Stomach (tissue), 8 donors: ENCODE measurements at regions not wholly inside any gene's neighbourhood (a gene's known extent, or its start where the extent isn't known, plus 50 kb on each side); places are given as distances from the start of the nearest gene placed in this dataset.
"Not testable (repeated sequence)": the region's sequence is repeated elsewhere in the genome, so short reads cannot be mapped to it uniquely, and the experiment has no call there.

ENCODE experiments used
- DNase-seq, 2 donors: peaks; one replicate each; pipeline versions ENCODE4 v3.0.0 to v3.0.0-alpha.2; 2013 to 2019
- H3K27ac ChIP-seq, 5 donors: fragments of 200-600 bp in 4 of 5; sonication (generic) in 4 of 5; one replicate each; pipeline ENCODE4 v1.5.1; 2013 to 2019; ENCODE audit warnings: mild to moderate bottlenecking in 1 of 5, moderate library complexity in 1 of 5
- H3K27me3 ChIP-seq, 3 donors: fragments of 200-600 bp; sonication (generic); one replicate each; pipeline ENCODE4 v1.5.1; 2017 to 2019; ENCODE audit warnings: mixed run types in 1 of 3
- H3K36me3 ChIP-seq, 4 donors: fragments of 200-600 bp; sonication (generic); 1 replicate in 3 of 4; 2 replicates in 1 of 4; pipeline ENCODE4 v1.5.1; 2016 to 2019
- H3K4me1 ChIP-seq, 4 donors: fragments of 200-600 bp; sonication (generic); one replicate each; pipeline ENCODE4 v1.5.1; 2016 to 2019
- H3K4me3 ChIP-seq, 4 donors: fragments of 200-600 bp; sonication (generic) in 3 of 4; one replicate each; pipeline ENCODE4 v1.5.1; 2016 to 2019; ENCODE audit warnings: mild to moderate bottlenecking in 1 of 4
- H3K9me3 ChIP-seq, 4 donors: fragments of 200-600 bp; sonication (generic); one replicate each; pipeline ENCODE4 v1.5.1; 2016 to 2019
- WGBS, 5 donors: extraction: QIAGEN DNeasy Blood & Tissue Kit in 3 of 5; methylation state at CpG; one replicate each; pipeline versions ENCODE4 v1.1.5 to v1.1.7; 2013 to 2018; 5-methylcytosine and 5-hydroxymethylcytosine counted together
- intact Hi-C: fragments of 100-400 bp; cut with DNase I; formaldehyde crosslinking; loops from one replicate; pipeline ENCODE4 v1.15.1; 2023; ENCODE audit warnings: low total_unique reads
- donor health status: healthy with polysubstance abuse.
- donor health status: Bipolar disorder and iron deficiency.
- donor health status: healthy.

- H3K36me3 ChIP-seq, H3K4me3 ChIP-seq, H3K27me3 ChIP-seq, intact Hi-C loops, H3K27ac ChIP-seq, H3K4me1 ChIP-seq, DNase-seq, H3K9me3 ChIP-seq: not testable (repeated sequence)
- no CpG with 5 or more reads among the region's 5 CpGs for WGBS, 5 donors
These were observed 85.8 kb upstream of the NOTCH2NLA start for GRCh38 chr1:146314449-146315246.

- H3K4me3 ChIP-seq, H3K9me3 ChIP-seq, H3K36me3 ChIP-seq, H3K27ac ChIP-seq, intact Hi-C loops, H3K4me1 ChIP-seq, H3K27me3 ChIP-seq, DNase-seq: not testable (repeated sequence)
These were observed 81.8 kb upstream of the NOTCH2NLA start for GRCh38 chr1:146310579-146310978.

GRCh38 chr1:146309427-146309826 is 80.6 kb upstream of the NOTCH2NLA start:
- H3K27ac ChIP-seq, H3K36me3 ChIP-seq, DNase-seq, H3K4me1 ChIP-seq, H3K9me3 ChIP-seq, H3K27me3 ChIP-seq, intact Hi-C loops, H3K4me3 ChIP-seq: not testable (repeated sequence)
- no CpG with 5 or more reads among the region's 1 CpG for WGBS, 5 donors

- H3K4me1 ChIP-seq, H3K9me3 ChIP-seq, DNase-seq, H3K36me3 ChIP-seq, intact Hi-C loops, H3K4me3 ChIP-seq, H3K27ac ChIP-seq, H3K27me3 ChIP-seq: not testable (repeated sequence)
- 20 to 45% (median 43%) methylated on average over 1 of the region's 1 CpG; no CpG with 5 or more reads in 2 of the 5 donors for WGBS, 5 donors
These were observed 80.1 kb upstream of the NOTCH2NLA start for GRCh38 chr1:146308892-146309291.

- H3K36me3 ChIP-seq, DNase-seq, H3K4me3 ChIP-seq, intact Hi-C loops, H3K27ac ChIP-seq, H3K9me3 ChIP-seq, H3K27me3 ChIP-seq, H3K4me1 ChIP-seq: not testable (repeated sequence)
- WGBS, 5 donors, result 75 to 81% (median 77%) methylated on average over 3 of the region's 5 CpGs
These were observed 79.3 kb upstream of the NOTCH2NLA start for GRCh38 chr1:146308152-146308551.

- H3K9me3 ChIP-seq, H3K36me3 ChIP-seq, DNase-seq, H3K27me3 ChIP-seq, H3K4me3 ChIP-seq, H3K27ac ChIP-seq, H3K4me1 ChIP-seq, intact Hi-C loops: not testable (repeated sequence)
- WGBS, 5 donors, result no CpG with 5 or more reads among the region's 5 CpGs
These were observed 78.8 kb upstream of the NOTCH2NLA start for GRCh38 chr1:146307632-146308031.

- intact Hi-C loops, H3K27ac ChIP-seq, H3K4me3 ChIP-seq, H3K9me3 ChIP-seq, H3K36me3 ChIP-seq, H3K27me3 ChIP-seq, DNase-seq, H3K4me1 ChIP-seq: not testable (repeated sequence)
These were observed 77.8 kb upstream of the NOTCH2NLA start for GRCh38 chr1:146306651-146307050.

GRCh38 chr1:146305442-146305841 is 76.6 kb upstream of the NOTCH2NLA start:
- H3K9me3 ChIP-seq, DNase-seq, H3K4me1 ChIP-seq, intact Hi-C loops, H3K27me3 ChIP-seq, H3K27ac ChIP-seq, H3K4me3 ChIP-seq, H3K36me3 ChIP-seq: not testable (repeated sequence)
- WGBS, 5 donors, result no CpG with 5 or more reads among the region's 2 CpGs

- H3K27ac ChIP-seq, H3K36me3 ChIP-seq, H3K27me3 ChIP-seq, intact Hi-C loops, DNase-seq, H3K4me1 ChIP-seq, H3K4me3 ChIP-seq, H3K9me3 ChIP-seq: not testable (repeated sequence)
- WGBS, 5 donors, result no CpG with 5 or more reads among the region's 5 CpGs
These were observed 69.7 kb upstream of the NOTCH2NLA start for GRCh38 chr1:146298575-146298897.

- H3K27me3 ChIP-seq, H3K4me1 ChIP-seq, H3K4me3 ChIP-seq, H3K27ac ChIP-seq, DNase-seq, H3K9me3 ChIP-seq, H3K36me3 ChIP-seq, intact Hi-C loops: not testable (repeated sequence)
- WGBS, 5 donors, result no CpG with 5 or more reads among the region's 68 CpGs
These were observed 69.2 kb upstream of the NOTCH2NLA start for GRCh38 chr1:146297781-146298574.

- H3K27me3 ChIP-seq, DNase-seq, H3K4me3 ChIP-seq, H3K36me3 ChIP-seq, H3K27ac ChIP-seq, intact Hi-C loops, H3K9me3 ChIP-seq, H3K4me1 ChIP-seq: not testable (repeated sequence)
- WGBS, 5 donors, result no CpG with 5 or more reads among the region's 9 CpGs
These were observed 64.4 kb upstream of the NOTCH2NLA start for GRCh38 chr1:146292940-146293936.
